ENCODE measurements at regions not wholly inside any gene's neighbourhood (a gene's known extent, or its start where the extent isn't known, plus 50 kb on each side); places are given as distances from the start of the nearest gene placed in this dataset.

DNA sequence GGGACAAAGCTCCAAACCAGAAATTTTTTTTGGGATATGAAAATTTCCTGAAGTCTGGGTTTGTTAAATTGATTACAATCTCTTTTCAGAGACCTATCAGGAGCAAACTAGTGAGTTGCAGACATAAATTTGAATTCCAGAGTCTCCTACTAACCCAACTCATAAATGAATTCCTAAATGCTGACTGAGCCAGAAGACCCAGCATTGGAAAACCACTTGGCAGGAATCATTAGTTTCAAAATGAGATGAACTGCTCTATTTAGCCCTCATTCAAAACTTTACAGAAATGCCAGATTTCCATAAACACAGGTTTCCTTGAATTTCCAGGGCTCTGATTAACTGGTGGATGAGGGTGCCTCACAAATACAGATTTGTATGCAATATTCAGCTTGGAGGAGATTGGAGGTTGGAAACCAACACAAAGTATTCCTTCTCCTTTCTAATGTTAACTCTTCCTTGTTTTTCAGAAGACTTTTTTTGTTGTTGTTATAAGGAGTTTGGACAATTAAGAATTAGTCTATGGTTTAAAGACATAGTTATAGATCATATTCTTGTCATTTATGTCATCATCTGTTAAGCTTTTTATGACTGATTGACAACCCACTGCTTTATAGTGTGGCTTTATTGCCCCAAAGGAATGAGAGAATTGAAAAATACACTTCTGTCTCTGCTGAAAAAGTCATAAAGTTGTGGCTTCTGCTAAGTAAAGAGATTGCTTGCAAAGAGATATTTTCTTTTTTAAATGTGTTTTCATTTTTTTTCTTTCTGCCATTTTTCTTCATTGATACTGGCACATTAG is 222.8 kb downstream of the HLX start:
- TF ChIP-seq, protein P1, sequence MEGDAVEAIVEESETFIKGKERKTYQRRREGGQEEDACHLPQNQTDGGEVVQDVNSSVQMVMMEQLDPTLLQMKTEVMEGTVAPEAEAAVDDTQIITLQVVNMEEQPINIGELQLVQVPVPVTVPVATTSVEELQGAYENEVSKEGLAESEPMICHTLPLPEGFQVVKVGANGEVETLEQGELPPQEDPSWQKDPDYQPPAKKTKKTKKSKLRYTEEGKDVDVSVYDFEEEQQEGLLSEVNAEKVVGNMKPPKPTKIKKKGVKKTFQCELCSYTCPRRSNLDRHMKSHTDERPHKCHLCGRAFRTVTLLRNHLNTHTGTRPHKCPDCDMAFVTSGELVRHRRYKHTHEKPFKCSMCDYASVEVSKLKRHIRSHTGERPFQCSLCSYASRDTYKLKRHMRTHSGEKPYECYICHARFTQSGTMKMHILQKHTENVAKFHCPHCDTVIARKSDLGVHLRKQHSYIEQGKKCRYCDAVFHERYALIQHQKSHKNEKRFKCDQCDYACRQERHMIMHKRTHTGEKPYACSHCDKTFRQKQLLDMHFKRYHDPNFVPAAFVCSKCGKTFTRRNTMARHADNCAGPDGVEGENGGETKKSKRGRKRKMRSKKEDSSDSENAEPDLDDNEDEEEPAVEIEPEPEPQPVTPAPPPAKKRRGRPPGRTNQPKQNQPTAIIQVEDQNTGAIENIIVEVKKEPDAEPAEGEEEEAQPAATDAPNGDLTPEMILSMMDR (IDR thresholded peaks at IDR 0.05): no peak
- TF ChIP-seq POLR2A (IDR thresholded peaks at IDR 0.05): no peak

Data from testis (tissue), 2 donors.